ENCODE measurements at regions not wholly inside any gene's neighbourhood (a gene's known extent, or its start where the extent isn't known, plus 50 kb on each side); places are given as distances from the start of the nearest gene placed in this dataset.

- H3K4me1 Mint-ChIP-seq: peaks cover 15% of the 10 kb centered on the region
- H3K27me3 Mint-ChIP-seq (ENCODE audit: low read depth): peaks cover 2% of the 10 kb centered on the region
- H3K9me3 Mint-ChIP-seq: no peaks in the 10 kb centered on the region
- no peaks in the 10 kb centered on the region for H3K36me3 Mint-ChIP-seq
- no peak for TF ChIP-seq CTCF (IDR thresholded peaks at IDR 0.05; ENCODE audit: unreplicated experiment)
- H3K27ac Mint-ChIP-seq: no peak overlapping the region
- H3K4me3 Mint-ChIP-seq: no peak overlapping the region
- no peak for DNase-seq (ENCODE audit: low spot score in 2 of 2, unreplicated experiment in 2 of 2)
These were observed 112.6 kb upstream of the MTAP start for GRCh38 chr9:21689854-21690253.

GRCh38 chr9:21690561-21690960 lies 111.9 kb upstream of the MTAP start:
- Mint-ChIP-seq H3K36me3 (peaks cover 3% of the 10 kb centered on the region), H3K4me3 (no peak overlapping the region), H3K27ac (no peak overlapping the region), H3K9me3 (no peaks in the 10 kb centered on the region), H3K27me3 (ENCODE audit: low read depth) (peaks cover 2% of the 10 kb centered on the region), H3K4me1 (peaks cover 15% of the 10 kb centered on the region)
- TF ChIP-seq CTCF (IDR thresholded peaks at IDR 0.05; ENCODE audit: unreplicated experiment): no peak
- DNase-seq (ENCODE audit: low spot score in 2 of 2, unreplicated experiment in 2 of 2): no peak

- no peak for DNase-seq (ENCODE audit: low spot score in 2 of 2, unreplicated experiment in 2 of 2)
- Mint-ChIP-seq H3K36me3 (peaks cover 3% of the 10 kb centered on the region), H3K27me3 (ENCODE audit: low read depth) (peaks cover 2% of the 10 kb centered on the region), H3K27ac (no peak overlapping the region), H3K9me3 (no peaks in the 10 kb centered on the region), H3K4me3 (no peak overlapping the region), H3K4me1 (peaks cover 15% of the 10 kb centered on the region)
- TF ChIP-seq CTCF (IDR thresholded peaks at IDR 0.05; ENCODE audit: unreplicated experiment): no peak
These were observed 110.0 kb upstream of the MTAP start for GRCh38 chr9:21692390-21692789.

- no peak for TF ChIP-seq CTCF (IDR thresholded peaks at IDR 0.05; ENCODE audit: unreplicated experiment)
- Mint-ChIP-seq H3K4me1 (peaks cover 5% of the 10 kb centered on the region), H3K9me3 (no peaks in the 10 kb centered on the region), H3K36me3 (peaks cover 3% of the 10 kb centered on the region), H3K4me3 (no peak overlapping the region), H3K27ac (no peak overlapping the region), H3K27me3 (ENCODE audit: low read depth) (peaks cover 2% of the 10 kb centered on the region)
- no peak for DNase-seq (ENCODE audit: low spot score in 2 of 2, unreplicated experiment in 2 of 2)
These were observed 108.0 kb upstream of the MTAP start for GRCh38 chr9:21694424-21694823.

- DNase-seq (ENCODE audit: low spot score in 2 of 2, unreplicated experiment in 2 of 2): no peak
- H3K27ac Mint-ChIP-seq: no peak overlapping the region
- H3K36me3 Mint-ChIP-seq: peaks cover 3% of the 10 kb centered on the region
- no peaks in the 10 kb centered on the region for H3K9me3 Mint-ChIP-seq
- TF ChIP-seq CTCF (IDR thresholded peaks at IDR 0.05; ENCODE audit: unreplicated experiment): no peak
- no peak overlapping the region for H3K4me3 Mint-ChIP-seq
- peaks cover 2% of the 10 kb centered on the region for H3K27me3 Mint-ChIP-seq (ENCODE audit: low read depth)
- no peaks in the 10 kb centered on the region for H3K4me1 Mint-ChIP-seq
These were observed 107.0 kb upstream of the MTAP start for GRCh38 chr9:21695443-21695842.

GRCh38 chr9:21695874-21696341 lies 106.5 kb upstream of the MTAP start:
- no peaks in the 10 kb centered on the region for H3K4me1 Mint-ChIP-seq
- H3K9me3 Mint-ChIP-seq: no peaks in the 10 kb centered on the region
- no peak overlapping the region for H3K27ac Mint-ChIP-seq
- H3K27me3 Mint-ChIP-seq (ENCODE audit: low read depth): peaks cover 2% of the 10 kb centered on the region
- peaks cover 3% of the 10 kb centered on the region for H3K36me3 Mint-ChIP-seq
- DNase-seq (ENCODE audit: low spot score in 2 of 2, unreplicated experiment in 2 of 2): no peak
- no peak overlapping the region for H3K4me3 Mint-ChIP-seq
- TF ChIP-seq CTCF (IDR thresholded peaks at IDR 0.05; ENCODE audit: unreplicated experiment): no peak

Measured in mesothelial cell of epicardium (in vitro differentiated cells).